Liver (tissue), 8 donors: ENCODE measurements at regions not wholly inside any gene's neighbourhood (a gene's known extent, or its start where the extent isn't known, plus 50 kb on each side); places are given as distances from the start of the nearest gene placed in this dataset.

Experiments
- DNase-seq: peaks from one replicate; pipeline ENCODE4 v3.0.0-alpha.2; 2017; ENCODE audit warnings: low spot score
- H3K27ac ChIP-seq, 2 donors: one replicate each; pipeline ENCODE4 v1.7.0; 2013; ENCODE audit warnings: inconsistent platforms in 2 of 2, low read length in 2 of 2, control low read depth in 1 of 2, low read depth in 1 of 2, mild to moderate bottlenecking in 1 of 2
- H3K27me3 ChIP-seq, 4 donors: one replicate each; pipeline versions ENCODE4 v1.6.1 to v1.7.0; 2013; ENCODE audit warnings: low read length in 3 of 4, inconsistent platforms in 1 of 4, mild to moderate bottlenecking in 1 of 4, moderate library complexity in 1 of 4; ENCODE audit not compliant: control insufficient read depth in 4 of 4, insufficient read depth in 4 of 4
- H3K36me3 ChIP-seq, 4 donors: one replicate each; pipeline versions ENCODE4 v1.6.1 to v1.7.0; 2013; ENCODE audit warnings: low read length in 3 of 4, mild to moderate bottlenecking in 3 of 4, low read depth in 1 of 4, moderate library complexity in 1 of 4; ENCODE audit not compliant: control insufficient read depth in 4 of 4, insufficient read depth in 3 of 4
- H3K4me1 ChIP-seq, 4 donors: one replicate each; pipeline versions ENCODE4 v1.6.1 to v1.7.0; 2013; ENCODE audit warnings: low read length in 3 of 4, mild to moderate bottlenecking in 3 of 4, moderate library complexity in 1 of 4; ENCODE audit not compliant: control insufficient read depth in 4 of 4, insufficient read depth in 4 of 4
- H3K4me3 ChIP-seq, 3 donors: one replicate each; pipeline versions ENCODE4 v1.6.1 to v1.7.0; 2013; ENCODE audit warnings: low read length in 3 of 3, control low read depth in 1 of 3, low read depth in 1 of 3, mild to moderate bottlenecking in 1 of 3
- H3K9ac ChIP-seq, 2 donors: one replicate each; pipeline ENCODE4 v1.7.0; 2013; ENCODE audit warnings: low read length in 2 of 2, mild to moderate bottlenecking in 2 of 2, moderate library complexity in 2 of 2, control low read depth in 1 of 2, low read depth in 1 of 2
- H3K9me3 ChIP-seq, 4 donors: one replicate each; pipeline versions ENCODE4 v1.6.1 to v1.7.0; 2013; ENCODE audit warnings: low read length in 3 of 4; ENCODE audit not compliant: control insufficient read depth in 4 of 4
- ATF3 ChIP-seq: IDR thresholded peaks from 2 replicates; pipeline ENCODE4 v1.6.1; 2016; ENCODE audit warnings: antibody characterized with exemption
- CTCF ChIP-seq: fragments of 150-350 bp; IDR thresholded peaks from 2 replicates; pipeline ENCODE4 v1.5.1; 2017; ENCODE audit warnings: improper control_type of control experiment, low read depth, low read length; ENCODE audit not compliant: missing input control
- EGR1 ChIP-seq, 2 donors: IDR thresholded peaks; 2 replicates each; pipeline ENCODE4 v1.6.1; 2016 to 2018; ENCODE audit warnings: antibody characterized with exemption in 2 of 2, low read depth in 2 of 2
- FOXA1 ChIP-seq: IDR thresholded peaks from 2 replicates; pipeline ENCODE4 v1.6.1; 2016; ENCODE audit warnings: antibody characterized with exemption
- FOXA2 ChIP-seq: IDR thresholded peaks from 2 replicates; pipeline ENCODE4 v1.6.1; 2016; ENCODE audit warnings: antibody characterized with exemption
- HNF4A ChIP-seq, 2 donors: conservative IDR thresholded peaks; 2 replicates each; pipeline ENCODE4 v1.6.1; 2016; ENCODE audit warnings: antibody characterized with exemption in 2 of 2, mild to moderate bottlenecking in 2 of 2
- HNF4G ChIP-seq: IDR thresholded peaks from 2 replicates; pipeline ENCODE4 v1.6.1; 2016; ENCODE audit warnings: antibody characterized with exemption
- JUND ChIP-seq, 2 donors: IDR thresholded peaks; 2 replicates each; pipeline ENCODE4 v1.6.1; 2016; ENCODE audit warnings: antibody characterized with exemption in 2 of 2
- MAX ChIP-seq: IDR thresholded peaks from 2 replicates; pipeline ENCODE4 v1.6.1; 2016; ENCODE audit warnings: antibody characterized with exemption
- NR2F2 ChIP-seq: IDR thresholded peaks from 2 replicates; pipeline ENCODE4 v1.6.1; 2016; ENCODE audit warnings: antibody characterized with exemption
- RAD21 ChIP-seq, 2 donors: IDR thresholded peaks; 2 replicates each; pipeline ENCODE4 v1.6.1; 2016; ENCODE audit warnings: antibody characterized with exemption in 2 of 2, mild to moderate bottlenecking in 2 of 2
- REST ChIP-seq: IDR thresholded peaks from 2 replicates; pipeline ENCODE4 v1.6.1; 2016; ENCODE audit warnings: antibody characterized with exemption, mild to moderate bottlenecking
- RXRA ChIP-seq, 2 donors: IDR thresholded peaks; 2 replicates each; pipeline ENCODE4 v1.6.1; 2017 to 2018; ENCODE audit warnings: antibody characterized with exemption in 2 of 2, mild to moderate bottlenecking in 1 of 2
- SP1 ChIP-seq: IDR thresholded peaks from 2 replicates; pipeline ENCODE4 v1.6.1; 2018; ENCODE audit warnings: antibody characterized with exemption, mild to moderate bottlenecking
- TAF1 ChIP-seq: conservative IDR thresholded peaks from 2 replicates; pipeline ENCODE4 v1.6.1; 2016; ENCODE audit warnings: antibody characterized with exemption, mild to moderate bottlenecking
- YY1 ChIP-seq: IDR thresholded peaks from 2 replicates; pipeline ENCODE4 v1.6.1; 2016; ENCODE audit warnings: antibody characterized with exemption, mild to moderate bottlenecking
- ZBTB33 ChIP-seq: IDR thresholded peaks from 2 replicates; pipeline ENCODE4 v1.6.1; 2016; ENCODE audit warnings: antibody characterized with exemption
- WGBS: extraction: QIAGEN DNeasy Blood & Tissue Kit; methylation state at CpG from one replicate; pipeline ENCODE4 v1.1.7; 2013; 5-methylcytosine and 5-hydroxymethylcytosine counted together
- donor health status: healthy.
- donor health status: healthy.
- donor health status: healthy.
- donor health status: healthy.
- donor health status: healthy.

- TF ChIP-seq REST (no peak), HNF4A (conservative IDR thresholded peaks at IDR 0.05) (no peak)
Measured at GRCh38 chr1:170831276-170831675, 104.1 kb upstream of the MROH9 start (continued).

- Histone ChIP-seq H3K27me3 (peaks cover 0 to under 1% (median 0%) of the 10 kb centered on the region in 4 donors), H3K36me3 (no peaks in the 10 kb centered on the region), H3K27ac (no peak overlapping the region), H3K9me3 (no peaks in the 10 kb centered on the region), H3K9ac (no peak overlapping the region), H3K4me1 (no peaks in the 10 kb centered on the region), H3K4me3 (no peak overlapping the region)
- TF ChIP-seq NR2F2 (no peak), REST (no peak), MAX (no peak), EGR1 (IDR thresholded peaks at IDR 0.05; ENCODE audit: low read depth in 2 of 2) (no peak), ATF3 (no peak), RAD21 (IDR thresholded peaks at IDR 0.05) (no peak), HNF4A (conservative IDR thresholded peaks at IDR 0.05) (no peak), HNF4G (no peak), RXRA (IDR thresholded peaks at IDR 0.05) (no peak), JUND (IDR thresholded peaks at IDR 0.05) (no peak)
- DNase-seq = no peak
Measured at GRCh38 chr1:170836141-170836540, 99.2 kb upstream of the MROH9 start.

GRCh38 chr1:170840371-170840770 is 95.0 kb upstream of the MROH9 start:
- Histone ChIP-seq H3K9ac (no peak overlapping the region), H3K27me3 (peaks cover 0 to 3% (median 0%) of the 10 kb centered on the region in 4 donors), H3K4me1 (no peaks in the 10 kb centered on the region), H3K9me3 (no peaks in the 10 kb centered on the region), H3K36me3 (no peaks in the 10 kb centered on the region), H3K4me3 (no peak overlapping the region), H3K27ac (no peak overlapping the region)
- TF ChIP-seq ATF3 (no peak), NR2F2 (no peak), CTCF (no peak), YY1 (no peak), HNF4G (no peak), SP1 (no peak), RXRA (IDR thresholded peaks at IDR 0.05) (no peak), FOXA2 (no peak), MAX (no peak), ZBTB33 (no peak), JUND (IDR thresholded peaks at IDR 0.05) (no peak), TAF1 (no peak), RAD21 (IDR thresholded peaks at IDR 0.05) (no peak), FOXA1 (no peak)
- 68% methylated on average over 1 of the region's 1 CpG for WGBS
- no peak for DNase-seq
